IMR-90 (cell line): ENCODE measurements at regions not wholly inside any gene's neighbourhood (a gene's known extent, or its start where the extent isn't known, plus 50 kb on each side); places are given as distances from the start of the nearest gene placed in this dataset.

ENCODE experiments used
- ATAC-seq: fragments of 200-7000 bp; cut with Tn5 transposase; 2 replicates; pipeline ENCODE4 v1.9.1; 2020; ENCODE audit warnings: low read depth, mild to moderate bottlenecking, moderate library complexity
- BruUV-seq: library from RNA; stranded (reverse); fragments of 400-500 nt; replicated peaks from 2 replicates; lab custom pipeline; 2021; lab: Mats Ljungman, UMichigan
- CTCF ChIA-PET: fragments of 300-600 bp; formaldehyde crosslinking; extraction: SDS; loops from one replicate; lab custom pipeline; 2021; ENCODE audit warnings: antibody characterized with exemption; lab: Yijun Ruan, JAX
- POLR2A ChIA-PET: fragments of 300-600 bp; sonication (Branson Sonifier 250); formaldehyde crosslinking; loops from one replicate; lab custom pipeline; 2022; ENCODE audit warnings: antibody characterized with exemption; ENCODE audit not compliant: unreplicated experiment; lab: Charles Lee
- DNase-seq: peaks from one replicate; pipeline ENCODE4 v3.0.0; 2013
- H2AFZ ChIP-seq: replicated peaks from 2 replicates; pipeline ENCODE3; 2013; ENCODE audit warnings: low read length, mild to moderate bottlenecking; ENCODE audit not compliant: poor library complexity
- H2AK5ac ChIP-seq: 2 replicates; pipeline ENCODE4 v1.6.1; 2013; ENCODE audit warnings: low read depth, low read length, inconsistent platforms
- H2AK9ac ChIP-seq: replicated peaks from 2 replicates; pipeline ENCODE3; 2013; ENCODE audit warnings: mild to moderate bottlenecking, low read depth, low read length, moderate library complexity; ENCODE audit not compliant: poor library complexity
- H2BK120ac ChIP-seq: 2 replicates; pipeline ENCODE4 v1.6.1; 2013; ENCODE audit warnings: low read depth, low read length, inconsistent platforms
- H2BK15ac ChIP-seq: 3 replicates; pipeline ENCODE4 v1.6.1; 2013; ENCODE audit warnings: low read depth, low read length, inconsistent platforms
- H2BK20ac ChIP-seq: 2 replicates; pipeline ENCODE4 v1.6.1; 2013; ENCODE audit warnings: low read depth, mild to moderate bottlenecking, inconsistent platforms, low read length, moderate library complexity
- H2BK5ac ChIP-seq: 2 replicates; pipeline ENCODE4 v1.6.1; 2013; ENCODE audit warnings: mild to moderate bottlenecking, low read depth, low read length, inconsistent platforms; ENCODE audit not compliant: poor library complexity, severe bottlenecking
- H3K14ac ChIP-seq: replicated peaks from 2 replicates; pipeline ENCODE4 v1.6.1; 2013; ENCODE audit warnings: low read depth, low read length, inconsistent platforms
- H3K18ac ChIP-seq: 2 replicates; pipeline ENCODE4 v1.6.1; 2013; ENCODE audit warnings: low read depth, low read length, control low read depth
- H3K23ac ChIP-seq: 2 replicates; pipeline ENCODE4 v1.6.1; 2013; ENCODE audit warnings: low read depth, low read length, inconsistent platforms
- H3K27ac ChIP-seq: 2 replicates; pipeline ENCODE4 v1.5.1; 2013; ENCODE audit warnings: mild to moderate bottlenecking, control low read depth, low read length; ENCODE audit not compliant: insufficient read depth
- H3K27me3 ChIP-seq: 2 replicates; pipeline ENCODE4 v1.6.1; 2013; ENCODE audit warnings: low read length; ENCODE audit not compliant: control insufficient read depth, insufficient read depth
- H3K36me3 ChIP-seq: 2 replicates; pipeline ENCODE4 v1.6.1; 2013; ENCODE audit warnings: low read length, mixed read lengths; ENCODE audit not compliant: control insufficient read depth, insufficient read depth
- H3K4ac ChIP-seq: 2 replicates; pipeline ENCODE4 v1.6.1; 2013; ENCODE audit warnings: low read depth, low read length, inconsistent platforms
- H3K4me1 ChIP-seq: 2 replicates; pipeline ENCODE4 v1.6.1; 2013; ENCODE audit warnings: low read length, mixed read lengths; ENCODE audit not compliant: control insufficient read depth, insufficient read depth
- H3K4me2 ChIP-seq: 2 replicates; pipeline ENCODE4 v1.6.1; 2013; ENCODE audit warnings: low read depth, mild to moderate bottlenecking, control low read depth, low read length, moderate library complexity
- H3K4me3 ChIP-seq: 2 replicates; pipeline ENCODE4 v1.5.1; 2013; ENCODE audit warnings: low read depth, mild to moderate bottlenecking, control low read depth, low read length, moderate library complexity; ENCODE audit not compliant: insufficient read depth
- H3K56ac ChIP-seq: 2 replicates; pipeline ENCODE4 v1.6.1; 2013; ENCODE audit warnings: low read length, inconsistent platforms; ENCODE audit not compliant: insufficient read depth; ENCODE audit errors: extremely low read depth
- H3K79me1 ChIP-seq, 2 experiments: 2 replicates each; pipeline ENCODE4 v1.6.1; 2013; ENCODE audit warnings: low read length in 2 of 2, inconsistent platforms in 1 of 2, low read depth in 1 of 2
- H3K9ac ChIP-seq: 2 replicates; pipeline ENCODE4 v1.6.1; 2013; ENCODE audit warnings: low read depth, low read length, control low read depth
- H3K9me1 ChIP-seq: 2 replicates; pipeline ENCODE4 v1.6.1; 2013; ENCODE audit warnings: low read length, inconsistent platforms; ENCODE audit not compliant: insufficient read depth
- H3K9me3 ChIP-seq: 2 replicates; pipeline ENCODE4 v1.6.1; 2013; ENCODE audit warnings: low read length; ENCODE audit not compliant: control insufficient read depth, insufficient read depth
- H4K20me1 ChIP-seq: 2 replicates; pipeline ENCODE4 v1.6.1; 2013; ENCODE audit warnings: low read length, inconsistent platforms; ENCODE audit not compliant: insufficient read depth
- H4K5ac ChIP-seq: 2 replicates; pipeline ENCODE4 v1.6.1; 2013; ENCODE audit warnings: mild to moderate bottlenecking, low read depth, low read length, control low read depth
- H4K8ac ChIP-seq, 2 experiments: 2 replicates each; pipeline ENCODE4 v1.6.1; 2013; ENCODE audit warnings: low read depth in 2 of 2, low read length in 2 of 2, control low read depth in 1 of 2, inconsistent platforms in 1 of 2
- H4K91ac ChIP-seq: 2 replicates; pipeline ENCODE4 v1.6.1; 2013; ENCODE audit warnings: low read depth, low read length, inconsistent platforms; ENCODE audit not compliant: insufficient read depth
- BHLHE40 ChIP-seq: fragments of 150-350 bp; IDR thresholded peaks from 2 replicates; pipeline ENCODE4 v1.6.1; 2016; ENCODE audit warnings: mild to moderate bottlenecking, low read depth, low read length
- CEBPB ChIP-seq: IDR thresholded peaks from 2 replicates; pipeline ENCODE4 v1.6.1; 2012; ENCODE audit warnings: low read depth, low read length, improper control_type of control experiment
- CHD1 ChIP-seq: IDR thresholded peaks from 2 replicates; pipeline ENCODE4 v1.6.1; 2012; ENCODE audit warnings: low read depth, low read length, improper control_type of control experiment
- CTCF ChIP-seq: conservative IDR thresholded peaks from 2 replicates; pipeline ENCODE4 v1.5.1; 2012; ENCODE audit warnings: mild to moderate bottlenecking, low read depth, low read length, improper control_type of control experiment
- ELK1 ChIP-seq: fragments of 150-350 bp; IDR thresholded peaks from 2 replicates; pipeline ENCODE4 v1.6.1; 2016; ENCODE audit warnings: low read depth, mild to moderate bottlenecking, low read length, moderate library complexity, borderline replicate concordance
- FOS ChIP-seq: fragments of 150-350 bp; IDR thresholded peaks from 2 replicates; pipeline ENCODE4 v1.6.1; 2016; ENCODE audit warnings: low read depth, low read length
- MAZ ChIP-seq: IDR thresholded peaks from 2 replicates; pipeline ENCODE4 v1.6.1; 2012; ENCODE audit warnings: low read depth, mild to moderate bottlenecking, low read length, improper control_type of control experiment, moderate library complexity, borderline replicate concordance
- NFE2L2 ChIP-seq: fragments of 150-350 bp; IDR thresholded peaks from 2 replicates; pipeline ENCODE4 v1.6.1; 2016; ENCODE audit warnings: low read depth, mild to moderate bottlenecking, low read length
- POLR2A ChIP-seq: IDR thresholded peaks from 2 replicates; pipeline ENCODE4 v1.6.1; 2012; ENCODE audit warnings: mild to moderate bottlenecking, low read depth, low read length
- RAD21 ChIP-seq: IDR thresholded peaks from 2 replicates; pipeline ENCODE4 v1.6.1; 2012; ENCODE audit warnings: low read length, improper control_type of control experiment
- RCOR1 ChIP-seq: IDR thresholded peaks from 2 replicates; pipeline ENCODE4 v1.6.1; 2012; ENCODE audit warnings: mild to moderate bottlenecking, low read length, improper control_type of control experiment; ENCODE audit not compliant: insufficient replicate concordance
- SMC3 ChIP-seq: fragments of 150-350 bp; IDR thresholded peaks from 2 replicates; pipeline ENCODE4 v1.6.1; 2016; ENCODE audit warnings: low read depth, mild to moderate bottlenecking, antibody characterized with exemption, low read length, moderate library complexity
- USF2 ChIP-seq: fragments of 150-350 bp; IDR thresholded peaks from 2 replicates; pipeline ENCODE4 v1.6.1; 2017; ENCODE audit warnings: mild to moderate bottlenecking, antibody characterized with exemption, low read length, low read depth
- WGBS, 2 experiments: methylation state at CpG; one replicate each; pipeline versions ENCODE4 v1.1.5 to v1.1.7; 2013; ENCODE audit warnings: missing lambda C conversion rate in 2 of 2; ENCODE audit not compliant: insufficient read length in 1 of 2; ENCODE audit errors: extremely low coverage in 2 of 2; 5-methylcytosine and 5-hydroxymethylcytosine counted together
- dilution Hi-C: fragments of 300-500 bp; cut with HindIII; formaldehyde crosslinking; loops from one replicate; pipeline ENCODE4 v1.14.3; 2018; ENCODE audit warnings: low sequenced_read_pairs; ENCODE audit not compliant: unreplicated experiment
- in situ Hi-C: fragments of 300-500 bp; cut with MboI; formaldehyde crosslinking; loops from 3 replicates; pipeline ENCODE4 v1.14.3; 2019; ENCODE audit warnings: low sequenced_read_pairs, inconsistent platforms, mixed read lengths
- intact Hi-C: fragments of 100-400 bp; cut with micrococcal nuclease; formaldehyde crosslinking; loops from 2 replicates; pipeline ENCODE4 v1.10.0; 2022

- no peak overlapping the region for H2BK5ac ChIP-seq
- no peak overlapping the region for H3K18ac ChIP-seq
- H3K27me3 ChIP-seq: peaks cover 4% of the 10 kb centered on the region; the same call in 1 of the 2 replicates
- no peak overlapping the region for H3K56ac ChIP-seq
- no peak overlapping the region for H3K4me3 ChIP-seq
- no peaks in the 10 kb centered on the region for H3K4me1 ChIP-seq
- no peak overlapping the region for H2BK120ac ChIP-seq
- no peak overlapping the region for H4K91ac ChIP-seq
- no peak for DNase-seq
- no peak overlapping the region for H4K5ac ChIP-seq
- no peak overlapping the region for H3K14ac ChIP-seq
- no TSS peak for BruUV-seq
- intact Hi-C loops (no loop called here), in situ Hi-C loops (no loop called here), dilution Hi-C loops (no loop called here)
- no peak for ATAC-seq
- no peak overlapping the region for H3K4me2 ChIP-seq
- POLR2A ChIA-PET: no interaction called here
- H3K4ac ChIP-seq: no peak overlapping the region
- H2BK20ac ChIP-seq: no peak overlapping the region
- no peaks in the 10 kb centered on the region for H4K20me1 ChIP-seq
- no peaks in the 10 kb centered on the region for H3K9me1 ChIP-seq
- H2AFZ ChIP-seq: peak overlapping the region; percentile 21
- no peaks in the 10 kb centered on the region for H3K36me3 ChIP-seq
- H3K9me3 ChIP-seq: no peaks in the 10 kb centered on the region
- no peaks in the 10 kb centered on the region for H3K79me1 ChIP-seq
- WGBS, 2 experiments: no CpG with 5 or more reads among the region's 6 CpGs
- TF ChIP-seq MAZ (no peak), RAD21 (no peak), CEBPB (no peak), BHLHE40 (no peak), CHD1 (no peak), RCOR1 (no peak), USF2 (no peak), NFE2L2 (no peak), POLR2A (no peak), SMC3 (no peak), FOS (no peak), ELK1 (no peak), CTCF (no peak)
- no peak overlapping the region for H3K23ac ChIP-seq
- H3K27ac ChIP-seq: no peak overlapping the region
- H2AK5ac ChIP-seq: no peak overlapping the region
- no peak overlapping the region for H2BK15ac ChIP-seq
- no peak overlapping the region for H2AK9ac ChIP-seq
- no peak overlapping the region for H3K9ac ChIP-seq
- CTCF ChIA-PET: interaction anchor here (0.6 kb wide), 1 partner anchor 13 kb away, joined by 4 read pairs; no protein-coding TSS in a partner anchor
- no peak overlapping the region for H4K8ac ChIP-seq
Observed at GRCh38 chr7:85413718-85414117, 226.9 kb upstream of the SEMA3D start.
